ENCODE measurements at regions not wholly inside any gene's neighbourhood (a gene's known extent, or its start where the extent isn't known, plus 50 kb on each side); places are given as distances from the start of the nearest gene placed in this dataset.

DNA sequence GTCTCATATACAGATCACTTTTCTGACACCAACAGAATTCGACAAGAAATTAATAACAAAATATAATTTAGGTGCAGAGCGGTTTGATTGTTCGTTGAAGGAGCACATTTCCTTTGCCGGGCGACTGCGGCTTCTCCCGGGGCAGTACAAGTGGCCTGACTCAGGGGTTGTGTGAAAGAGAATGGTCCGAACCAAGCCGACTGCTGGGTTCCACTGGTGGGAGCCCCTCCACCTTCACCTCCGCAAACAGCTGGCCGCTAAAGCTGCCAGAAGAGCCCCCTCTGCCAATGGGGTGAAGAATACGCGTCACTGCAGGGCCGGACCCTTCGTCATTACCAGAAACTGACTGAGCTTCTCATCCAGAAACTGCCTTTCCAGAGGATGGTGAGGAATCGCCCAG is 156.0 kb upstream of the IFNE start:
- TF ChIP-seq CTCF (IDR thresholded peaks at IDR 0.05; ENCODE audit: unreplicated experiment) = no peak
- no peak for DNase-seq (ENCODE audit: unreplicated experiment)
- no peaks in the 10 kb centered on the region for H3K36me3 Mint-ChIP-seq (ENCODE audit: insufficient read depth, unreplicated experiment)
- CTCF ChIA-PET = no interaction called here
- BruUV-seq (replicated peaks) = no TSS peak
- H3K9me3 Mint-ChIP-seq (ENCODE audit: unreplicated experiment) = no peaks in the 10 kb centered on the region
- POLR2A ChIA-PET = no interaction called here
- no peak overlapping the region for H3K27ac Mint-ChIP-seq (ENCODE audit: low read depth, unreplicated experiment)
- H3K4me3 Mint-ChIP-seq (ENCODE audit: unreplicated experiment) = no peak overlapping the region
- intact Hi-C loops (cut with micrococcal nuclease) = no loop called here
- H3K4me1 Mint-ChIP-seq (ENCODE audit: insufficient read depth, unreplicated experiment) = no peaks in the 10 kb centered on the region
- no peaks in the 10 kb centered on the region for H3K27me3 Mint-ChIP-seq (ENCODE audit: insufficient read depth, unreplicated experiment)

DNA sequence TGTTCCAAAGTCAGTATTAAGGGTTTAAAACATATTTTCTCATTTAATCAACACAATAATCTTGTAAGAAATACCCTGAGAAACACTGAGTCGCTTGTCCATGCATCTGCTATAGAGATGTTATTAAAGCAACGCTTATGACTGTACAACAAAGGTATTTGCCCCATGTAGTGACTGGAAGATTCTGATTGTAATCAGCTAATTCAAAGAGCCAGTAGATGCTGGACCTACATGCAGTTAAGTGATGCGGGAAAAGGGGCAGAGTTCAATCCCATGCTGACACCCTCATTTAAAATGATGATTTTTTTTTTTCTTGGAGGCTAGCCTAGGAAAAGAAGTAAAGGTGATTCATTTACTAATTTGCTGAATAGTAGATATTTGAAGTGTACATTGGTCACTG is 149.3 kb upstream of the MTAP start:
- POLR2A ChIA-PET = interaction anchor here (0.9 kb wide), 1 partner anchor 42 kb away, joined by 4 read pairs; no protein-coding TSS in a partner anchor
- BruUV-seq (replicated peaks) = no TSS peak
- intact Hi-C loops (cut with micrococcal nuclease) = no loop called here
- DNase-seq (ENCODE audit: unreplicated experiment) = no peak
- Mint-ChIP-seq H3K27ac (ENCODE audit: low read depth, unreplicated experiment) (no peak overlapping the region), H3K27me3 (ENCODE audit: insufficient read depth, unreplicated experiment) (no peaks in the 10 kb centered on the region), H3K4me1 (ENCODE audit: insufficient read depth, unreplicated experiment) (no peaks in the 10 kb centered on the region), H3K4me3 (ENCODE audit: unreplicated experiment) (no peak overlapping the region), H3K36me3 (ENCODE audit: insufficient read depth, unreplicated experiment) (no peaks in the 10 kb centered on the region), H3K9me3 (ENCODE audit: unreplicated experiment) (peaks cover 10% of the 10 kb centered on the region)
- CTCF ChIA-PET = no interaction called here
- no peak for TF ChIP-seq CTCF (IDR thresholded peaks at IDR 0.05; ENCODE audit: unreplicated experiment)

GRCh38 chr9:21653589-21653988 is 148.8 kb upstream of the MTAP start:
- Mint-ChIP-seq H3K4me1 (ENCODE audit: insufficient read depth, unreplicated experiment) (no peaks in the 10 kb centered on the region), H3K36me3 (ENCODE audit: insufficient read depth, unreplicated experiment) (no peaks in the 10 kb centered on the region), H3K27me3 (ENCODE audit: insufficient read depth, unreplicated experiment) (no peaks in the 10 kb centered on the region), H3K27ac (ENCODE audit: low read depth, unreplicated experiment) (no peak overlapping the region), H3K4me3 (ENCODE audit: unreplicated experiment) (no peak overlapping the region), H3K9me3 (ENCODE audit: unreplicated experiment) (peaks cover 7% of the 10 kb centered on the region)
- TF ChIP-seq CTCF (IDR thresholded peaks at IDR 0.05; ENCODE audit: unreplicated experiment) = no peak
- no peak for DNase-seq (ENCODE audit: unreplicated experiment)
- intact Hi-C loops (cut with micrococcal nuclease) = no loop called here
- no TSS peak for BruUV-seq (replicated peaks)
- CTCF ChIA-PET = no interaction called here
- POLR2A ChIA-PET = no interaction called here

- ChIA-PET POLR2A (no interaction called here), CTCF (no interaction called here)
- no TSS peak for BruUV-seq (replicated peaks)
- no peak for TF ChIP-seq CTCF (IDR thresholded peaks at IDR 0.05; ENCODE audit: unreplicated experiment)
- Mint-ChIP-seq H3K36me3 (ENCODE audit: insufficient read depth, unreplicated experiment) (no peaks in the 10 kb centered on the region), H3K27me3 (ENCODE audit: insufficient read depth, unreplicated experiment) (no peaks in the 10 kb centered on the region), H3K4me1 (ENCODE audit: insufficient read depth, unreplicated experiment) (no peaks in the 10 kb centered on the region), H3K9me3 (ENCODE audit: unreplicated experiment) (no peaks in the 10 kb centered on the region), H3K27ac (ENCODE audit: low read depth, unreplicated experiment) (no peak overlapping the region), H3K4me3 (ENCODE audit: unreplicated experiment) (no peak overlapping the region)
- peak; percentile 16 for DNase-seq (ENCODE audit: unreplicated experiment)
- intact Hi-C loops (cut with micrococcal nuclease) = no loop called here
Observed at GRCh38 chr9:21656776-21657674, 145.4 kb upstream of the MTAP start.
